GM12865 (cell line): ENCODE measurements at regions not wholly inside any gene's neighbourhood (a gene's known extent, or its start where the extent isn't known, plus 50 kb on each side); places are given as distances from the start of the nearest gene placed in this dataset.

Experiments used
- DNase-seq: peaks from one replicate; pipeline ENCODE4 v3.0.0; 2010; ENCODE audit warnings: low read depth
- H3K4me3 ChIP-seq: 2 replicates; pipeline ENCODE4 v1.5.1; 2011; ENCODE audit warnings: mild to moderate bottlenecking, low read depth, low read length, control low read depth
- TF ChIP-seq, protein P1 (sequence below): IDR thresholded peaks from 2 replicates; pipeline ENCODE4 v1.5.1; 2011; ENCODE audit warnings: low read length, control low read depth, low read depth, inconsistent platforms; ENCODE audit not compliant: insufficient read depth; ENCODE audit errors: missing control alignments

DNA sequence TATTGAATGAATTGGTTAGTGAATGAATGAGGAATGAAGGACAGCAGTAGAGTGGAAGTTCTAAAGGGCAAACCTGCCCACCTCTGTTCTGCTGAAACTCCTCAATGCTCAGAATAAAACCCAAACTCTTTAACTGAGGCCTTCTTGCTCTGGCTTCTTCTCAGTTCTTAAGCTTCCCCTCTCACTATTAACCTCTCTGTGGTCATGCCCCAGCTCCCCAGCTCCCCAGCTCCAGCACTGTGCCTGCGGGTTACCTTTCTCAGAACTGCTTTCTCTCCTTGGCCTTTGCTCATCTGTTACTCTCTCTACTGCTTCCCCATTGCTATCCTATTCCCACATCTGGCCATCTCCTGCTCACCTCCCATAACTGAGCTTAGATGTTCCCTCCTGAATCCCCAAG, 137.4 kb downstream of the NXPE2 start:
- TF ChIP-seq, protein P1, sequence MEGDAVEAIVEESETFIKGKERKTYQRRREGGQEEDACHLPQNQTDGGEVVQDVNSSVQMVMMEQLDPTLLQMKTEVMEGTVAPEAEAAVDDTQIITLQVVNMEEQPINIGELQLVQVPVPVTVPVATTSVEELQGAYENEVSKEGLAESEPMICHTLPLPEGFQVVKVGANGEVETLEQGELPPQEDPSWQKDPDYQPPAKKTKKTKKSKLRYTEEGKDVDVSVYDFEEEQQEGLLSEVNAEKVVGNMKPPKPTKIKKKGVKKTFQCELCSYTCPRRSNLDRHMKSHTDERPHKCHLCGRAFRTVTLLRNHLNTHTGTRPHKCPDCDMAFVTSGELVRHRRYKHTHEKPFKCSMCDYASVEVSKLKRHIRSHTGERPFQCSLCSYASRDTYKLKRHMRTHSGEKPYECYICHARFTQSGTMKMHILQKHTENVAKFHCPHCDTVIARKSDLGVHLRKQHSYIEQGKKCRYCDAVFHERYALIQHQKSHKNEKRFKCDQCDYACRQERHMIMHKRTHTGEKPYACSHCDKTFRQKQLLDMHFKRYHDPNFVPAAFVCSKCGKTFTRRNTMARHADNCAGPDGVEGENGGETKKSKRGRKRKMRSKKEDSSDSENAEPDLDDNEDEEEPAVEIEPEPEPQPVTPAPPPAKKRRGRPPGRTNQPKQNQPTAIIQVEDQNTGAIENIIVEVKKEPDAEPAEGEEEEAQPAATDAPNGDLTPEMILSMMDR = no peak
- H3K4me3 ChIP-seq = no peak overlapping the region
- DNase-seq = no peak

DNA sequence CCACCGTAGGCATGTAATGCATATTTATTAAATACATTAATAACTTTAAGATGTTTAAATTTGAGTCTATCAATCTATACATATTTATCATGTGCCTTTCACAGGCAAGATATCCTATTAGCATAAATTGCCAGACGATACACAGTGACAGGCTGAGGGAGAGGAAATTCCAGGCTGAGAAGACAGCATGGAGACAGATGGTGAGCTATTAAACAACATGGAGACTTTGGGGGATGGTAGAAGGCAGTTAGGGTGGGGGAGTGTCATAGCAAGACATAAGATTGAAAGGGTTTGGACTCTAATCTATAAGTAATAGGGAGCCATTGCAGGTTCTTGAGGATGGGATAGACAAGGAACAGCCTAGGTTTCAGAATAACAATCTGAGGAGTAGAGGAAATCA, 138.5 kb downstream of the NXPE2 start:
- no peak for DNase-seq
- TF ChIP-seq, protein P1 = no peak
- H3K4me3 ChIP-seq = no peak overlapping the region

DNA sequence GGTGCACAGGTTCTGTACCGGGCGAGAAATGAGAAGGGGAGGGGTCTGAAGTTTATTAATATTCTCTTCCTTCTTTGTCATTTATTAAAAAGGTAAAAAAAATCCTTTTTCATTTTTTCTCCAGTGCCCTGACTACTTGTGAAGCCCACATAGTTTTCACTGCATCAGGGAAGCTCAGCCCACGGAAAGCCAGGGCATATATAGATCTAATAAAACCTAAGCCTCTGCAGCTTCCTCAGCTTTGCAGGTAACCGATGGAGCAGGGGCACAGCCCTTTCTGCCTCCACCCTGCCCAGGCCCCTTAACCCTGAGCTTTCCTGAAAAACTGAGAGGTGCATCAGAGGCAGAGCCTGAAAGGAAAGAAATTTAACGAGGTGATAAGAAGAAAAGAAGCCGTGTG, 140.1 kb downstream of the NXPE2 start:
- no peak overlapping the region for H3K4me3 ChIP-seq
- TF ChIP-seq, protein P1 = no peak
- DNase-seq = no peak

DNA sequence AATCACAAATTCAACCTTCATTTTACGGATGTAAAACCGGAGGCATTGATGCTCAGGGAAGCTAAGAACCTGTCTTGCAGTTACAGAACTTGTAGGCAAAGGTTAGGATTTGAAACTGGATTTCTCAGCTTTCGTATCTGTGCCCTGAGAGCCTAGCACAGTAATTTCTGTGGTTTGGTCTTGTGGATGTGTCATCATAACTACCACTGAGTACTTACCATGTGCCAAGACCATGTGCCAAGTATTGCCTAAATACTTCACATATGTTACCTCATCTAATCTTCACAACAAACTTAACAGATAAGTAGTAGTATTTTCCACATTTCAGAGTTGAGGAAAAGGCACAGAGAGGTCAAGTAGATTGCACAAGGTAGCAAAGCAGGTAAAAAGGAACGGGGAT, 140.7 kb downstream of the NXPE2 start:
- DNase-seq = no peak
- TF ChIP-seq, protein P1 = no peak
- H3K4me3 ChIP-seq = no peak overlapping the region

DNA sequence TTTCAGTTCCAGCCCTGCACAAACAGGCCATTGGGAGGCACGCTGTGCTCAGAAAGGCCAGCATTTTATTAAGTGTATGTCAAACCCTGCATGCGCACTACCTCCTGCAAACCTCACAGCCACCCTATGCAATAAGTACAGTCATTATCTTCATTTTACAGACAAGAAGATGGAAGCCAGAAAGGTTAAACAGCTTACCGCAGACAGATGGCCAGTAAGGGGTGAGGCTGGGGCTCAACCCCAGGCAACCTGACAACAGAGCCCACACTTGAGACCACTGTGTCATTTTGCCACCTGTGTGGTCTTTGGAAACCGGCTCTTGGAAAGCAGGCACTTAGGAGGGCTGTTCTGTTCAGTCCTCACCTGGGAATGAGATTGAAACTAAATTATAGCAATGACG, 142.3 kb downstream of the NXPE2 start:
- DNase-seq = no peak
- TF ChIP-seq, protein P1 = no peak
- H3K4me3 ChIP-seq = no peak overlapping the region

DNA sequence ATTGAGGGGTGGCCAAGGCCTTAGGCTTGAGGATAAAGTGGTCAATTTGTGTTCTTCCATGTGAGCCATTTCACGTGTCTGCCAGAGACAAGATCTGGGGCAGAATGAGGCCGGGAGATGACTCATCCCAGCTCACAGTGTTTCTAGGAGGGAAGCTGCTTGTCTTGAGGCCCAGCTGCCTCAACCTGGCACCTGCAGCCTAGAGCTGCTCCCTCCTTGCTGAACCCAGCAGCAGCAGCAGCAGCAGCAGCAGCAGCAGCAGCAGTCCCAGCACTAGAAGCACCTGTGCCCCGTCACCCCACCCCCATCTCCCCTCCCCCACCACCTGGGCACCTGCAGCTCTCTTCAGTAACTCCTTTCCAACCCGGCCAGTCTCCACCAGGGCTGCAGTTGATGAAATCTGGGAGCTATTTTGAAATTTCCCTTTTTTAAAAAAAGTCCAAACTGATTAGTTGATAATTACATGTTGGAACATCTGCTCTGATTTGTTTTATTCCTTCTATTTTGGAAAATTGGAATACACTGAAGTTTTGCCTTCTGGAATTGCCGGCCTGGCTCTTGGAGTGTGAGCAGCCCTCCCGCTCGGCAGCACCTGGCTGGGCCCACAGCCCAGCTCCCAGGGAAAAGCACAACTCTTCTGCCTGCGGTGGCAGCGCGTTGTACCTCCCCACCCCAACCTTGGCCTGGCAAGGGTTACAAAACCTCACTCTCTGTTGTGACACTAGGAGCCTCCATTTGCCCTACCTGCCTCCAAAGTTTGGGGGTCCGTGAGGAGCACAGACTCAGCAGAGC, 143.5 kb downstream of the NXPE2 start:
- DNase-seq = no peak
- no peak overlapping the region for H3K4me3 ChIP-seq
- TF ChIP-seq, protein P1 = no peak
